ENCODE measurements at regions not wholly inside any gene's neighbourhood (a gene's known extent, or its start where the extent isn't known, plus 50 kb on each side); places are given as distances from the start of the nearest gene placed in this dataset.

GRCh38 chr7:136685501-136686173 lies 182.8 kb upstream of the CHRM2 start:
- Mint-ChIP-seq H3K27ac (ENCODE audit: unreplicated experiment) (no peak overlapping the region), H3K36me3 (ENCODE audit: insufficient read depth, unreplicated experiment) (no peaks in the 10 kb centered on the region), H3K4me3 (ENCODE audit: unreplicated experiment) (no peak overlapping the region), H3K9me3 (ENCODE audit: unreplicated experiment) (peaks cover 10% of the 10 kb centered on the region), H3K4me1 (ENCODE audit: low read depth, unreplicated experiment) (no peaks in the 10 kb centered on the region), H3K27me3 (ENCODE audit: insufficient read depth, unreplicated experiment) (peaks cover 3% of the 10 kb centered on the region)
- ChIA-PET CTCF (no interaction called here), POLR2A (no interaction called here)
- H3K4me1 ChIP-seq: no peaks in the 10 kb centered on the region
- no peaks in the 10 kb centered on the region for H3K36me3 ChIP-seq (ENCODE audit: control insufficient read depth, insufficient read depth, low read length)
- H3K27me3 ChIP-seq (replicated peaks; ENCODE audit: control insufficient read depth, insufficient read depth, low read length): no peaks in the 10 kb centered on the region
- no peaks in the 10 kb centered on the region for H3K9me3 ChIP-seq
- no peak for TF ChIP-seq CTCF (IDR thresholded peaks at IDR 0.05; ENCODE audit: insufficient read depth in 1 of 2, low read depth in 1 of 2, low read length in 1 of 2, severe bottlenecking in 1 of 2, unreplicated experiment in 1 of 2)
- DNase-seq: no peak
- no TSS peak for BruUV-seq (replicated peaks)
- no peak overlapping the region for H3K4me3 ChIP-seq (ENCODE audit: low read depth, low read length)
- intact Hi-C loops (cut with micrococcal nuclease; ENCODE audit: unreplicated experiment): no loop called here

GRCh38 chr7:136677471-136678365 lies 190.7 kb upstream of the CHRM2 start:
- DNase-seq: no peak
- H3K4me3 Mint-ChIP-seq (ENCODE audit: unreplicated experiment): no peak overlapping the region
- H3K27ac Mint-ChIP-seq (ENCODE audit: unreplicated experiment): no peak overlapping the region
- no peaks in the 10 kb centered on the region for H3K36me3 ChIP-seq (ENCODE audit: control insufficient read depth, insufficient read depth, low read length)
- no peak overlapping the region for H3K4me3 ChIP-seq (ENCODE audit: low read depth, low read length)
- H3K27me3 ChIP-seq (replicated peaks; ENCODE audit: control insufficient read depth, insufficient read depth, low read length): no peaks in the 10 kb centered on the region
- no peaks in the 10 kb centered on the region for H3K36me3 Mint-ChIP-seq (ENCODE audit: insufficient read depth, unreplicated experiment)
- no peaks in the 10 kb centered on the region for H3K9me3 ChIP-seq
- BruUV-seq (replicated peaks): no TSS peak
- intact Hi-C loops (cut with micrococcal nuclease; ENCODE audit: unreplicated experiment): no loop called here
- peaks cover 12% of the 10 kb centered on the region for H3K9me3 Mint-ChIP-seq (ENCODE audit: unreplicated experiment)
- POLR2A ChIA-PET: no interaction called here
- H3K4me1 ChIP-seq: no peaks in the 10 kb centered on the region
- no peaks in the 10 kb centered on the region for H3K27me3 Mint-ChIP-seq (ENCODE audit: insufficient read depth, unreplicated experiment)
- no peak for TF ChIP-seq CTCF (IDR thresholded peaks at IDR 0.05; ENCODE audit: insufficient read depth in 1 of 2, low read depth in 1 of 2, low read length in 1 of 2, severe bottlenecking in 1 of 2, unreplicated experiment in 1 of 2)
- CTCF ChIA-PET: no interaction called here
- no peaks in the 10 kb centered on the region for H3K4me1 Mint-ChIP-seq (ENCODE audit: low read depth, unreplicated experiment)

GRCh38 chr7:136667584-136667983 lies 200.9 kb upstream of the CHRM2 start:
- Histone ChIP-seq H3K36me3 (ENCODE audit: control insufficient read depth, insufficient read depth, low read length) (no peaks in the 10 kb centered on the region), H3K4me3 (ENCODE audit: low read depth, low read length) (no peak overlapping the region), H3K4me1 (no peaks in the 10 kb centered on the region), H3K9me3 (peaks cover 7% of the 10 kb centered on the region; the same call in 1 of the 2 replicates), H3K27me3 (replicated peaks; ENCODE audit: control insufficient read depth, insufficient read depth, low read length) (no peaks in the 10 kb centered on the region)
- no peak for DNase-seq
- Mint-ChIP-seq H3K27me3 (ENCODE audit: insufficient read depth, unreplicated experiment) (no peaks in the 10 kb centered on the region), H3K4me1 (ENCODE audit: low read depth, unreplicated experiment) (no peaks in the 10 kb centered on the region), H3K4me3 (ENCODE audit: unreplicated experiment) (no peak overlapping the region), H3K36me3 (ENCODE audit: insufficient read depth, unreplicated experiment) (no peaks in the 10 kb centered on the region), H3K27ac (ENCODE audit: unreplicated experiment) (no peak overlapping the region), H3K9me3 (ENCODE audit: unreplicated experiment) (peaks cover 20% of the 10 kb centered on the region)
- no peak for TF ChIP-seq CTCF (IDR thresholded peaks at IDR 0.05; ENCODE audit: insufficient read depth in 1 of 2, low read depth in 1 of 2, low read length in 1 of 2, severe bottlenecking in 1 of 2, unreplicated experiment in 1 of 2)
- ChIA-PET CTCF (no interaction called here), POLR2A (no interaction called here)
- no TSS peak for BruUV-seq (replicated peaks)
- intact Hi-C loops (cut with micrococcal nuclease; ENCODE audit: unreplicated experiment): no loop called here
